Vagina (tissue), 2 donors: ENCODE measurements at regions not wholly inside any gene's neighbourhood (a gene's known extent, or its start where the extent isn't known, plus 50 kb on each side); places are given as distances from the start of the nearest gene placed in this dataset.

Experiments
- DNase-seq, 2 donors: peaks; one replicate each; pipeline ENCODE4 v3.0.0-alpha.2; 2017; ENCODE audit errors: extremely low spot score in 2 of 2
- H3K27ac ChIP-seq: fragments of 200-600 bp; sonication (generic); one replicate; pipeline ENCODE4 v1.5.1; 2019
- H3K27me3 ChIP-seq: fragments of 200-600 bp; sonication (generic); one replicate; pipeline ENCODE4 v1.5.1; 2019
- H3K36me3 ChIP-seq, 2 donors: fragments of 200-600 bp; sonication (generic); one replicate each; pipeline ENCODE4 v1.5.1; 2017 to 2019
- H3K4me1 ChIP-seq: fragments of 200-600 bp; sonication (generic); one replicate; pipeline ENCODE4 v1.5.1; 2019
- H3K4me3 ChIP-seq, 2 donors: fragments of 200-600 bp; sonication (generic); 1 replicate in 1 of 2; 2 replicates in 1 of 2; pipeline ENCODE4 v1.5.1; 2016 to 2019
- H3K9me3 ChIP-seq: fragments of 200-600 bp; sonication (generic); one replicate; pipeline ENCODE4 v1.5.1; 2019
- CTCF ChIP-seq, 3 experiments: fragments of 450-650 bp in 2 of 3; fragments of 200-600 bp in 1 of 3; sonication (generic) in 1 of 3; IDR thresholded peaks; one replicate each; pipeline ENCODE4 v1.5.1; 2017 to 2019; ENCODE audit warnings: antibody characterized with exemption in 3 of 3, mild to moderate bottlenecking in 2 of 3, moderate library complexity in 2 of 3
- POLR2A ChIP-seq, 2 donors: fragments of 450-650 bp; IDR thresholded peaks; one replicate each; pipeline ENCODE4 v1.6.1; 2017; ENCODE audit warnings: antibody characterized with exemption in 2 of 2, mild to moderate bottlenecking in 2 of 2, moderate library complexity in 2 of 2
- POLR2AphosphoS5 ChIP-seq, 2 donors: sonication (generic); formaldehyde crosslinking; IDR thresholded peaks; one replicate each; pipeline ENCODE4 v1.9.0; 2017; ENCODE audit warnings: antibody characterized with exemption in 2 of 2, mild to moderate bottlenecking in 2 of 2, low read depth in 1 of 2; ENCODE audit not compliant: insufficient read depth in 1 of 2
- intact Hi-C: fragments of 100-400 bp; cut with DNase I; formaldehyde crosslinking; loops from one replicate; pipeline ENCODE4 v1.15.1; 2023

- Histone ChIP-seq H3K36me3 (no peaks in the 10 kb centered on the region), H3K27ac (no peak overlapping the region), H3K4me1 (no peaks in the 10 kb centered on the region), H3K9me3 (no peaks in the 10 kb centered on the region), H3K27me3 (no peaks in the 10 kb centered on the region), H3K4me3 (no peak overlapping the region)
- TF ChIP-seq POLR2A (IDR thresholded peaks at IDR 0.05) (no peak), POLR2AphosphoS5 (IDR thresholded peaks at IDR 0.05; ENCODE audit: insufficient read depth in 1 of 2, low read depth in 1 of 2) (no peak), CTCF (IDR thresholded peaks at IDR 0.05) (no peak)
- intact Hi-C loops, result no loop called here
- no peak for DNase-seq
These were observed 182.7 kb downstream of the C7orf25 start for GRCh38 chr7:42729053-42729765.

- Histone ChIP-seq H3K27me3 (no peaks in the 10 kb centered on the region), H3K27ac (no peak overlapping the region), H3K4me1 (no peaks in the 10 kb centered on the region), H3K4me3 (no peak overlapping the region), H3K9me3 (no peaks in the 10 kb centered on the region), H3K36me3 (no peaks in the 10 kb centered on the region)
- TF ChIP-seq CTCF (IDR thresholded peaks at IDR 0.05), result no peak
- no peak for TF ChIP-seq POLR2AphosphoS5 (IDR thresholded peaks at IDR 0.05; ENCODE audit: insufficient read depth in 1 of 2, low read depth in 1 of 2)
- TF ChIP-seq POLR2A (IDR thresholded peaks at IDR 0.05), result no peak
- no peak for DNase-seq
- intact Hi-C loops, result no loop called here
These were observed 184.4 kb downstream of the C7orf25 start for GRCh38 chr7:42727451-42727850.

GRCh38 chr7:42726066-42726785 is 185.6 kb downstream of the C7orf25 start:
- no peaks in the 10 kb centered on the region for H3K27me3 ChIP-seq
- H3K4me1 ChIP-seq, result no peaks in the 10 kb centered on the region
- DNase-seq, result no peak
- TF ChIP-seq POLR2AphosphoS5 (IDR thresholded peaks at IDR 0.05; ENCODE audit: insufficient read depth in 1 of 2, low read depth in 1 of 2) (no peak), CTCF (IDR thresholded peaks at IDR 0.05) (no peak), POLR2A (IDR thresholded peaks at IDR 0.05) (no peak)
- H3K27ac ChIP-seq, result no peak overlapping the region
- no peak overlapping the region for H3K4me3 ChIP-seq
- no peaks in the 10 kb centered on the region for H3K36me3 ChIP-seq
- intact Hi-C loops, result no loop called here
- no peaks in the 10 kb centered on the region for H3K9me3 ChIP-seq

- intact Hi-C loops, result no loop called here
- Histone ChIP-seq H3K27ac (no peak overlapping the region), H3K4me1 (no peaks in the 10 kb centered on the region), H3K36me3 (no peaks in the 10 kb centered on the region), H3K9me3 (no peaks in the 10 kb centered on the region), H3K27me3 (no peaks in the 10 kb centered on the region), H3K4me3 (no peak overlapping the region)
- DNase-seq, result no peak
- no peak for TF ChIP-seq CTCF (IDR thresholded peaks at IDR 0.05)
- TF ChIP-seq POLR2A (IDR thresholded peaks at IDR 0.05), result no peak
- TF ChIP-seq POLR2AphosphoS5 (IDR thresholded peaks at IDR 0.05; ENCODE audit: insufficient read depth in 1 of 2, low read depth in 1 of 2), result no peak
These were observed 189.2 kb downstream of the C7orf25 start for GRCh38 chr7:42722716-42723115.

- no peaks in the 10 kb centered on the region for H3K4me1 ChIP-seq
- intact Hi-C loops, result no loop called here
- no peak for DNase-seq
- no peak for TF ChIP-seq POLR2A (IDR thresholded peaks at IDR 0.05)
- no peak for TF ChIP-seq POLR2AphosphoS5 (IDR thresholded peaks at IDR 0.05; ENCODE audit: insufficient read depth in 1 of 2, low read depth in 1 of 2)
- no peak for TF ChIP-seq CTCF (IDR thresholded peaks at IDR 0.05)
- H3K27ac ChIP-seq, result no peak overlapping the region
- no peaks in the 10 kb centered on the region for H3K36me3 ChIP-seq
- H3K9me3 ChIP-seq, result no peaks in the 10 kb centered on the region
- no peaks in the 10 kb centered on the region for H3K27me3 ChIP-seq
- no peak overlapping the region for H3K4me3 ChIP-seq
These were observed 189.7 kb downstream of the C7orf25 start for GRCh38 chr7:42722198-42722597.
